ENCODE measurements at regions not wholly inside any gene's neighbourhood (a gene's known extent, or its start where the extent isn't known, plus 50 kb on each side); places are given as distances from the start of the nearest gene placed in this dataset.

- no peak for TF ChIP-seq STAT6 (CRISPR knock-in tag; conservative IDR thresholded peaks at IDR 0.05; ENCODE audit: low read depth)
- TF ChIP-seq TP53 (CRISPR knock-in tag; IDR thresholded peaks at IDR 0.05) = no peak
- TF ChIP-seq ZNF671 (CRISPR knock-in tag; IDR thresholded peaks at IDR 0.05) = no peak
- TF ChIP-seq RELA (CRISPR knock-in tag; IDR thresholded peaks at IDR 0.05; ENCODE audit: borderline replicate concordance) = no peak
These were observed 745.3 kb upstream of the RAG2 start (continued) for GRCh38 chr11:37343290-37343689.

GRCh38 chr11:37336401-37336800 is 738.4 kb upstream of the RAG2 start:
- Mint-ChIP-seq H3K36me3 (peaks cover 73% of the 10 kb centered on the region), H3K27ac (no peak overlapping the region), H3K27me3 (ENCODE audit: low read depth) (no peaks in the 10 kb centered on the region; the same call in 1 of the 2 replicates), H3K9me3 (peaks cover 86% of the 10 kb centered on the region), H3K4me1 (no peaks in the 10 kb centered on the region), H3K4me3 (no peak overlapping the region)
- ATAC-seq (no peak), DNase-seq (ENCODE audit: low spot score) (no peak)
- no peak for TF ChIP-seq RORB (CRISPR knock-in tag; IDR thresholded peaks at IDR 0.05)
- no peak for TF ChIP-seq MAX (CRISPR knock-in tag; IDR thresholded peaks at IDR 0.05)
- TF ChIP-seq KAT7 (CRISPR knock-in tag; IDR thresholded peaks at IDR 0.05; ENCODE audit: borderline replicate concordance) = no peak
- TF ChIP-seq GRHL2 (CRISPR knock-in tag; IDR thresholded peaks at IDR 0.05; ENCODE audit: insufficient replicate concordance, severe bottlenecking) = no peak
- CTCF ChIA-PET = no interaction called here
- POLR2A ChIA-PET = no interaction called here

- H3K9me3 Mint-ChIP-seq = peaks cover 94% of the 10 kb centered on the region
- no peaks in the 10 kb centered on the region for H3K4me1 Mint-ChIP-seq
- TF ChIP-seq ATF2 (CRISPR knock-in tag; IDR thresholded peaks at IDR 0.05; ENCODE audit: borderline replicate concordance, low read depth) = no peak
- no peak overlapping the region for H3K4me3 Mint-ChIP-seq
- no peak overlapping the region for H3K27ac Mint-ChIP-seq
- CTCF ChIA-PET = no interaction called here
- peaks cover 4% of the 10 kb centered on the region for H3K27me3 Mint-ChIP-seq (ENCODE audit: low read depth)
- POLR2A ChIA-PET = no interaction called here
- ATAC-seq (no peak), DNase-seq (ENCODE audit: low spot score) (no peak)
- peaks cover 87% of the 10 kb centered on the region for H3K36me3 Mint-ChIP-seq
These were observed 735.3 kb upstream of the RAG2 start for GRCh38 chr11:37333345-37333744.

GRCh38 chr11:37323843-37324242 is 725.8 kb upstream of the RAG2 start:
- CTCF ChIA-PET = no interaction called here
- Mint-ChIP-seq H3K27ac (no peak overlapping the region), H3K27me3 (ENCODE audit: low read depth) (no peaks in the 10 kb centered on the region; the same call in 1 of the 2 replicates), H3K4me3 (no peak overlapping the region), H3K4me1 (no peaks in the 10 kb centered on the region), H3K9me3 (peaks cover 73% of the 10 kb centered on the region), H3K36me3 (peaks cover 62% of the 10 kb centered on the region)
- no peak for DNase-seq (ENCODE audit: low spot score)
- no peak for ATAC-seq
- POLR2A ChIA-PET = no interaction called here
- TF ChIP-seq SMAD4 (CRISPR knock-in tag; IDR thresholded peaks at IDR 0.05) (no peak), USF2 (CRISPR knock-in tag; IDR thresholded peaks at IDR 0.05) (no peak), ZNF671 (CRISPR knock-in tag; IDR thresholded peaks at IDR 0.05) (no peak), GABPB1 (CRISPR knock-in tag; IDR thresholded peaks at IDR 0.05) (no peak), CREB1 (CRISPR knock-in tag; IDR thresholded peaks at IDR 0.05) (no peak), E2F5 (CRISPR knock-in tag; IDR thresholded peaks at IDR 0.05) (no peak), IRF1 (CRISPR knock-in tag; IDR thresholded peaks at IDR 0.05) (no peak), ZNF512 (CRISPR knock-in tag; IDR thresholded peaks at IDR 0.05; ENCODE audit: borderline replicate concordance) (no peak), E2F4 (CRISPR knock-in tag; IDR thresholded peaks at IDR 0.05; ENCODE audit: borderline replicate concordance, low read depth) (no peak), ZNF138 (CRISPR knock-in tag; conservative IDR thresholded peaks at IDR 0.05) (no peak), ATF3 (CRISPR knock-in tag; conservative IDR thresholded peaks at IDR 0.05) (no peak), NFYB (CRISPR knock-in tag; conservative IDR thresholded peaks at IDR 0.05; ENCODE audit: low read depth) (no peak), ZBTB21 (CRISPR knock-in tag; IDR thresholded peaks at IDR 0.05; ENCODE audit: borderline replicate concordance) (no peak)

Measured in WTC11 (cell line).